CD4-positive, alpha-beta T cell (primary cell): ENCODE measurements at regions not wholly inside any gene's neighbourhood (a gene's known extent, or its start where the extent isn't known, plus 50 kb on each side); places are given as distances from the start of the nearest gene placed in this dataset.

Experiments used
- ATAC-seq: fragments of 200-7000 bp; cut with Tn5 transposase; one replicate; pipeline ENCODE4 v1.10.0; 2022; ENCODE audit warnings: mild to moderate bottlenecking; ENCODE audit not compliant: poor library complexity
- CTCF ChIA-PET: fragments of 350-600 bp; sonication (Branson Sonifier 250); formaldehyde crosslinking; loops from one replicate; lab custom pipeline; 2021; ENCODE audit warnings: antibody characterized with exemption, inconsistent platforms; lab: Charles Lee
- POLR2A ChIA-PET: fragments of 350-600 bp; sonication (Branson Sonifier 250); formaldehyde crosslinking; loops from one replicate; lab custom pipeline; 2021; ENCODE audit warnings: antibody characterized with exemption, inconsistent platforms; lab: Charles Lee
- DNase-seq, 14 experiments: peaks; one replicate each; pipeline ENCODE4 v3.0.0-alpha.2; 2013 to 2020; ENCODE audit warnings: mixed read lengths in 2 of 14
- H3K27ac ChIP-seq, 2 donors: one replicate each; pipeline versions ENCODE4 v1.5.1 to v1.7.0; 2013; ENCODE audit warnings: low read length in 2 of 2, low read depth in 1 of 2, mild to moderate bottlenecking in 1 of 2
- H3K27me3 ChIP-seq, 2 experiments: 1 replicate in 1 of 2; 2 replicates in 1 of 2; pipeline versions ENCODE4 v1.6.1 to v1.7.0; 2013; ENCODE audit warnings: low read length in 2 of 2, control low read depth in 1 of 2, mild to moderate bottlenecking in 1 of 2, moderate library complexity in 1 of 2; ENCODE audit not compliant: insufficient read depth in 2 of 2, control insufficient read depth in 1 of 2
- H3K36me3 ChIP-seq: one replicate; pipeline ENCODE4 v1.6.1; 2013; ENCODE audit warnings: low read length, control low read depth; ENCODE audit not compliant: insufficient read depth
- H3K4me1 ChIP-seq: one replicate; pipeline ENCODE4 v1.6.1; 2013; ENCODE audit warnings: low read length, control low read depth; ENCODE audit not compliant: insufficient read depth
- H3K4me3 ChIP-seq: one replicate; pipeline ENCODE4 v1.5.1; 2013; ENCODE audit warnings: mild to moderate bottlenecking, low read length, moderate library complexity
- H3K9me3 ChIP-seq, 2 experiments: 1 replicate in 1 of 2; 2 replicates in 1 of 2; pipeline versions ENCODE4 v1.6.1 to v1.7.0; 2013; ENCODE audit warnings: low read length in 2 of 2, mild to moderate bottlenecking in 2 of 2, control low read depth in 1 of 2, moderate library complexity in 1 of 2; ENCODE audit not compliant: control insufficient read depth in 1 of 2, insufficient read depth in 1 of 2
- H3K27ac Mint-ChIP-seq: one replicate; pipeline ENCODE4 v1.8.0; 2020; ENCODE audit warnings: mixed read lengths
- H3K27me3 Mint-ChIP-seq: one replicate; pipeline ENCODE4 v1.8.0; 2021; ENCODE audit warnings: mixed read lengths
- H3K36me3 Mint-ChIP-seq: one replicate; pipeline ENCODE4 v1.8.0; 2021; ENCODE audit warnings: low read depth, mixed read lengths
- H3K4me1 Mint-ChIP-seq: one replicate; pipeline ENCODE4 v1.8.0; 2021; ENCODE audit warnings: low read depth, mixed read lengths
- H3K4me3 Mint-ChIP-seq: one replicate; pipeline ENCODE4 v1.8.0; 2020; ENCODE audit warnings: mild to moderate bottlenecking, mixed read lengths
- H3K9me3 Mint-ChIP-seq: one replicate; pipeline ENCODE4 v1.8.0; 2020; ENCODE audit warnings: mixed read lengths
- CTCF ChIP-seq: fragments of 200-600 bp; IDR thresholded peaks from one replicate; pipeline ENCODE4 v1.8.0; 2022; ENCODE audit warnings: antibody characterized with exemption, mild to moderate bottlenecking
- intact Hi-C, 2 experiments: fragments of 100-400 bp; cut with DNase I in 1 of 2; cut with micrococcal nuclease in 1 of 2; formaldehyde crosslinking; loops; one replicate each; pipeline versions ENCODE4 v1.15.1 to v1.9.0; 2023 to 2025; cut with DNase I, micrococcal nuclease

- POLR2A ChIA-PET = no interaction called here
- H3K27ac ChIP-seq = no peak overlapping the region
These were observed 1069.9 kb downstream of the EFNA5 start for GRCh38 chr5:106600803-106601202.

GRCh38 chr5:106595864-106596263 is 1074.9 kb downstream of the EFNA5 start:
- peaks cover 5% of the 10 kb centered on the region for H3K9me3 Mint-ChIP-seq
- no peaks in the 10 kb centered on the region for H3K4me1 Mint-ChIP-seq
- Histone ChIP-seq H3K27ac (no peak overlapping the region), H3K9me3 (peaks cover 0 to 3% of the 10 kb centered on the region in 2 experiments), H3K36me3 (no peaks in the 10 kb centered on the region), H3K4me1 (no peaks in the 10 kb centered on the region), H3K27me3 (no peaks in the 10 kb centered on the region), H3K4me3 (no peak overlapping the region)
- DNase-seq = no peak
- H3K27ac Mint-ChIP-seq = no peak overlapping the region
- ATAC-seq = no peak
- TF ChIP-seq CTCF = no peak
- CTCF ChIA-PET = no interaction called here
- intact Hi-C loops = no loop called here
- POLR2A ChIA-PET = no interaction called here
- H3K36me3 Mint-ChIP-seq = no peaks in the 10 kb centered on the region
- no peaks in the 10 kb centered on the region for H3K27me3 Mint-ChIP-seq
- no peak overlapping the region for H3K4me3 Mint-ChIP-seq

More at GRCh38 chr5:106600803-106601202, 1069.9 kb downstream of the EFNA5 start:
- H3K9me3 ChIP-seq = peaks cover 0 to 3% of the 10 kb centered on the region in 2 experiments
- TF ChIP-seq CTCF = no peak
- no peaks in the 10 kb centered on the region for H3K36me3 Mint-ChIP-seq
- no peaks in the 10 kb centered on the region for H3K27me3 Mint-ChIP-seq
- H3K4me1 Mint-ChIP-seq = no peaks in the 10 kb centered on the region
- H3K27me3 ChIP-seq = no peaks in the 10 kb centered on the region
- H3K9me3 Mint-ChIP-seq = peaks cover 8% of the 10 kb centered on the region
- H3K4me3 Mint-ChIP-seq = no peak overlapping the region
- DNase-seq (no peak), ATAC-seq (no peak)
- intact Hi-C loops = no loop called here
- H3K27ac Mint-ChIP-seq = no peak overlapping the region
- no peaks in the 10 kb centered on the region for H3K4me1 ChIP-seq
- CTCF ChIA-PET = no interaction called here
- H3K36me3 ChIP-seq = no peaks in the 10 kb centered on the region
- no peak overlapping the region for H3K4me3 ChIP-seq

- H3K4me1 Mint-ChIP-seq = no peaks in the 10 kb centered on the region
- H3K9me3 Mint-ChIP-seq = no peaks in the 10 kb centered on the region
- ATAC-seq (no peak), DNase-seq (no peak)
- no peaks in the 10 kb centered on the region for H3K4me1 ChIP-seq
- peaks cover 0 to 4% of the 10 kb centered on the region in 2 experiments for H3K9me3 ChIP-seq
- H3K27me3 Mint-ChIP-seq = no peaks in the 10 kb centered on the region
- ChIA-PET POLR2A (no interaction called here), CTCF (no interaction called here)
- no peaks in the 10 kb centered on the region for H3K36me3 Mint-ChIP-seq
- no peak overlapping the region for H3K4me3 Mint-ChIP-seq
- no peak for TF ChIP-seq CTCF
- no peaks in the 10 kb centered on the region for H3K27me3 ChIP-seq
- intact Hi-C loops = no loop called here
- H3K4me3 ChIP-seq = no peak overlapping the region
- H3K36me3 ChIP-seq = no peaks in the 10 kb centered on the region
- H3K27ac Mint-ChIP-seq = no peak overlapping the region
- no peak overlapping the region for H3K27ac ChIP-seq
These were observed 1086.5 kb downstream of the EFNA5 start for GRCh38 chr5:106584268-106584667.
